ENCODE measurements at regions not wholly inside any gene's neighbourhood (a gene's known extent, or its start where the extent isn't known, plus 50 kb on each side); places are given as distances from the start of the nearest gene placed in this dataset.

- TF ChIP-seq POLR2A (IDR thresholded peaks at IDR 0.05) (no peak), POLR2AphosphoS5 (IDR thresholded peaks at IDR 0.05; ENCODE audit: insufficient read depth in 1 of 2, low read depth in 1 of 2) (no peak)
- TF ChIP-seq, protein P1, sequence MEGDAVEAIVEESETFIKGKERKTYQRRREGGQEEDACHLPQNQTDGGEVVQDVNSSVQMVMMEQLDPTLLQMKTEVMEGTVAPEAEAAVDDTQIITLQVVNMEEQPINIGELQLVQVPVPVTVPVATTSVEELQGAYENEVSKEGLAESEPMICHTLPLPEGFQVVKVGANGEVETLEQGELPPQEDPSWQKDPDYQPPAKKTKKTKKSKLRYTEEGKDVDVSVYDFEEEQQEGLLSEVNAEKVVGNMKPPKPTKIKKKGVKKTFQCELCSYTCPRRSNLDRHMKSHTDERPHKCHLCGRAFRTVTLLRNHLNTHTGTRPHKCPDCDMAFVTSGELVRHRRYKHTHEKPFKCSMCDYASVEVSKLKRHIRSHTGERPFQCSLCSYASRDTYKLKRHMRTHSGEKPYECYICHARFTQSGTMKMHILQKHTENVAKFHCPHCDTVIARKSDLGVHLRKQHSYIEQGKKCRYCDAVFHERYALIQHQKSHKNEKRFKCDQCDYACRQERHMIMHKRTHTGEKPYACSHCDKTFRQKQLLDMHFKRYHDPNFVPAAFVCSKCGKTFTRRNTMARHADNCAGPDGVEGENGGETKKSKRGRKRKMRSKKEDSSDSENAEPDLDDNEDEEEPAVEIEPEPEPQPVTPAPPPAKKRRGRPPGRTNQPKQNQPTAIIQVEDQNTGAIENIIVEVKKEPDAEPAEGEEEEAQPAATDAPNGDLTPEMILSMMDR (IDR thresholded peaks at IDR 0.05), result no peak
Measured at GRCh38 chr10:59593768-59594167, 115.9 kb downstream of the SLC16A9 start.

Data from vagina (tissue), 2 donors.